ENCODE measurements at regions not wholly inside any gene's neighbourhood (a gene's known extent, or its start where the extent isn't known, plus 50 kb on each side); places are given as distances from the start of the nearest gene placed in this dataset.
A peak's percentile ranks its signal among the peaks of the same experiment; 100 is the strongest.

DNA sequence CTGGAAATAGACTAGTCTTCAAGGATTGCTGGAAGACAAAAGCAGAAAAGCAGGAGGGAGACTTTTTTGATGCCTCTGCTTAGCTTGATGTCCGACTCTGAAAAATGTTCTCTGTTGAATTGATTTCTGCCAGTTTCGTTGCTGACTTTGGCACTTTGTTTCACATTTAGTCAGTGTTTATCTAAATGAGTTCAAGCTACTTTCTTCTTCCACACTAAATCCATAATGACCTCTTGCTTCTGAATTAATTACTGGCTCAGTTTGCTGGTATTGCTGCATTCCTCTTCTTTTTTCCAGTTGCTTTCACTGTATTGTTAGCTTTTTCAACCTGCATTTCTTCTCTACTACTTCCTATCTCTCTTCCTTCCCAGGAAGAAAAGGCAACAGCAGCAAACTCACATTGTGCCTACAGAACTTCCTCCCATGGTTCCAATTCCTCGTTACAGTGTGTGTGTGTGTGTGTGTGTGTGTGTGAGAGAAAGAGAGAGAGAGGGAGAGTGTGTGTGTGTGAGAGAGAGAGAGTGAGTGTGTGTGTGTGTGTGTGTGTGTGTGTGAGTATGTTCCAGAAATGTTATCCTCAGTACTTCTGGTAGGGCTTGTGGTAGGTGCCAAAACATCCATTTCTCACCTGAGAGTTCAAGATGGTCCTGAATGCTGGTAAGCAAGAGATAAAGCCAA, 234.8 kb downstream of the CSNK1G3 start:
- DNase-seq (ENCODE audit: low spot score) = no peak
- TF ChIP-seq, protein P1, sequence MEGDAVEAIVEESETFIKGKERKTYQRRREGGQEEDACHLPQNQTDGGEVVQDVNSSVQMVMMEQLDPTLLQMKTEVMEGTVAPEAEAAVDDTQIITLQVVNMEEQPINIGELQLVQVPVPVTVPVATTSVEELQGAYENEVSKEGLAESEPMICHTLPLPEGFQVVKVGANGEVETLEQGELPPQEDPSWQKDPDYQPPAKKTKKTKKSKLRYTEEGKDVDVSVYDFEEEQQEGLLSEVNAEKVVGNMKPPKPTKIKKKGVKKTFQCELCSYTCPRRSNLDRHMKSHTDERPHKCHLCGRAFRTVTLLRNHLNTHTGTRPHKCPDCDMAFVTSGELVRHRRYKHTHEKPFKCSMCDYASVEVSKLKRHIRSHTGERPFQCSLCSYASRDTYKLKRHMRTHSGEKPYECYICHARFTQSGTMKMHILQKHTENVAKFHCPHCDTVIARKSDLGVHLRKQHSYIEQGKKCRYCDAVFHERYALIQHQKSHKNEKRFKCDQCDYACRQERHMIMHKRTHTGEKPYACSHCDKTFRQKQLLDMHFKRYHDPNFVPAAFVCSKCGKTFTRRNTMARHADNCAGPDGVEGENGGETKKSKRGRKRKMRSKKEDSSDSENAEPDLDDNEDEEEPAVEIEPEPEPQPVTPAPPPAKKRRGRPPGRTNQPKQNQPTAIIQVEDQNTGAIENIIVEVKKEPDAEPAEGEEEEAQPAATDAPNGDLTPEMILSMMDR (IDR thresholded peaks at IDR 0.05) = no peak
- no peak for ATAC-seq (ENCODE audit: low FRiP score)

DNA sequence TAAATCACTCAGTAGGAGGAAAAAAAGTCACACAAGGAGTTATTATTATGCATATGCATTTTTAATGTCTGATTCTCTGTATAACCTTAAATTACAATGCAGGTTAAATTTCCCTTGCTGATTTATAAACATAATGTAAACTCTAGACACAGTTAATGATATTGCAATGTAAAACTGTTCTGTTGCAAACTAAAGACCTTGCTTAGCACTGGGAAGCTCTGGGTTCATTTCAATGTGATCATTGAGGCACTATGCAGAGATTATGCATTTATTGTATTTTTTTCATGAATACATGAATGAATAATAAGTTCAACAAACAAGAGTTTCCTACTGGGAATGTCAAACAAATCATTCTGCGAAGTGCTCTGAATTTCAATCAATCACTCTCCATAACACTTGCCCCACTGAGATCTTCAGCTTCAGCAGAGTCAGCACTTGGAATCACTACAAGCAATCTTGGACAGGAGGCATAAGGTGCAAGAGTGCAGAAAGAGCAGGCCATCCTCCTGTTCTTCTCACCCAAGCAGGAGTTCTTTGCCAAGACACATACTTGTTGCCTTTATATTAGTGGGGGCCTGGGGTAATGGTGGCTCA, 232.1 kb downstream of the CSNK1G3 start:
- no peak for DNase-seq (ENCODE audit: low spot score)

DNA sequence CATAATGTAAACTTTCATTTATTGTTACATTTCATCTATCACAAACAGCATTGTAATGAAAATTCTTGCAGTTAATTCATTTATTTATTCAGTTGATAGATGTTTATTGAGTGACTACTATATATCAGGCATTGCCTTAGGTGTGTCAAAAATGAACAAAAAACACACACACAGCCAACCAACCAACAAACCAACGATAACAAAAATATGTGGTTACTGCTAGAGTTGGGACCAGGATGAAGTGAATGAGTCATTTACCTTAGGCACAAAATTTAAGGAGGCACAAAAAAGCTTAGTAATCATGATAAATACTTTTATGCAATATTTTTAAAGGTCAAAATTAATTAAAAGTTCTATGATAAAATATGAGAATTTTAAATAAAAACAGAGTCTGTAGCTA, 223.4 kb downstream of the CSNK1G3 start:
- TF ChIP-seq, protein P1 (IDR thresholded peaks at IDR 0.05) = no peak
- DNase-seq (ENCODE audit: low spot score) (no peak), ATAC-seq (ENCODE audit: low FRiP score) (no peak)

More for the DNA sequence above, 232.1 kb downstream of the CSNK1G3 start:
- TF ChIP-seq, protein P1 (IDR thresholded peaks at IDR 0.05) = no peak
- ATAC-seq (ENCODE audit: low FRiP score) = no peak

DNA sequence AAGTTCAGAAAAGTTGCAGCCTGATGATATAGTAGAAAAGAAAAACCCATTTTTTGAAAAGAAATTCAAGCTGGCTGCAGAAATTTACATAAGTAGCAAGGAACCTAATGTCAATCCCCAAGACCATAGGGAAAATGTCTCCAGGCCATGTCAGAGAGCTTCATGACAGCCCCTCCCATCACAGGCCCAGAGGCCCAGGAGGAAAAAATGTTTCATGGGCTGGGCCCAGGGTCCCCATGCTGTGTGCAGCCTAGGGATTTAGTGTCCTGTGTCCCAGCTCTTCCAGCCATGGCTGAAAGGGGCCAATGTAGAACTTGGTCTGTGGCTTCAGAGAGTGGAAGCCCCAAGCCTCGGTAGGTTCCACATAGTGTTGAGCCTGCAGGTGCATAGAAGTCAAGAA, 220.3 kb downstream of the CSNK1G3 start:
- ATAC-seq (ENCODE audit: low FRiP score) (no peak), DNase-seq (ENCODE audit: low spot score) (no peak)
- TF ChIP-seq, protein P1 (IDR thresholded peaks at IDR 0.05) = no peak

- DNase-seq (ENCODE audit: low spot score) = no peak
- no peak for ATAC-seq (ENCODE audit: low FRiP score)
- TF ChIP-seq, protein P1 (IDR thresholded peaks at IDR 0.05) = no peak
These were observed 210.5 kb downstream of the CSNK1G3 start for GRCh38 chr5:123722451-123722850.

DNA sequence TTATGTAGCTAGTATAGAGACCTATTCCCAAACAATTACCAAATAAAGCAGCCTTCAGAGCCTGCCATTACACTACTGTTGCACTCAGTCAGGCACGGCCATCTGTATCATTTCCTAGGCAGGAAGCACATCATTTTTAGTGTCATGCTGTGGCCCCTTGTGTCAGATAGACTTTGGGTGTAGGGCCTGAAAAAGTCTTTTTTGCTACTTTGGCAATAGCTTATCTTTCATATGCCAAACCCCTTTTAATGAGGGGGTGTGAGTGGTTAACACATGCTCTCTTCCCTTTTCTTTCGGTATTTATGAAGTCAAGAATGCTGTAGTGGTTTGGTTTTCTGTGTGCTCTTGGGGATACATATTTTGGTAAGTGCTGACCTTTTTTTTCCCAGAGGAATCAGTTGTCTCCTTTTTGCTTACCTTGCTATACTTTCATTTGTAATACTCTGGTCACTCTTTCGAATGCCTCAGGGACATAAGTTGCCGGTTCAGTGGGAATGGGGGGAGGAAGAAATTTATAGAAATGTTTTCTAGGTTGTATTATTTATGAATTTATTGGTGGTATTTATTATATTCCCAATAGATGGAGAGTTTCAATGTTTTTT, 209.8 kb downstream of the CSNK1G3 start:
- TF ChIP-seq, protein P1 (IDR thresholded peaks at IDR 0.05) = no peak
- no peak for ATAC-seq (ENCODE audit: low FRiP score)
- no peak for DNase-seq (ENCODE audit: low spot score)

- TF ChIP-seq, protein P1 (IDR thresholded peaks at IDR 0.05) = no peak
- ATAC-seq (ENCODE audit: low FRiP score) (peak; percentile 57), DNase-seq (ENCODE audit: low spot score) (no peak)
These were observed 209.0 kb downstream of the CSNK1G3 start for GRCh38 chr5:123720955-123721354.

All from omental fat pad (tissue), 3 donors.